ENCODE measurements at regions not wholly inside any gene's neighbourhood (a gene's known extent, or its start where the extent isn't known, plus 50 kb on each side); places are given as distances from the start of the nearest gene placed in this dataset.

DNA sequence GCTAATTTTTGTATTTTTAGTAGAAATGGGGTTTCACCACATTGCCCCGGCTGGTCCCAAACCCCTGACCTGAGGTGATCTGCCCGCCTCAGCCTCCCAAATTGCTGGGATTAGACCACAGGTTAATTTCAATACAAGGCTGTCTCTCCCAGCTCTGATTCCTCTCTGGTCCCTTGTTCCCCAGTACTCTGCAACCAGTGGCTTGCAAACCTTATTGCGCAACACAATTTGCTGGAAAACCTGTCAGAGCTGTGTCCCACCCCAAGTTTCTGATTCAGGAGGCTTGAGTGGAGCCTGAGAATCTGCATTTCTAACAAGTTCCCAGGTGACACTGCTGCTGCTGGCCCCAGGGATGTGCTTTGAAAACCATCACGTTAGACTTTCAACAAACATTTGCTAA is 96.2 kb upstream of the SRSF6 start:
- Histone ChIP-seq H3K36me3 (ENCODE audit: insufficient read depth, low read length) (no peaks in the 10 kb centered on the region), H4K20me1 (ENCODE audit: insufficient read depth, low read length) (no peaks in the 10 kb centered on the region), H3K9me3 (ENCODE audit: low read length) (no peaks in the 10 kb centered on the region), H3K9ac (ENCODE audit: low read length) (no peak overlapping the region), H3K27ac (ENCODE audit: low read depth, low read length, poor library complexity, severe bottlenecking) (no peak overlapping the region), H3K27me3 (ENCODE audit: insufficient read depth, low read length) (peaks cover 3% of the 10 kb centered on the region; the same call in 1 of the 2 replicates), H3K4me3 (ENCODE audit: low read depth, low read length, poor library complexity, severe bottlenecking) (no peak overlapping the region), H2AFZ (ENCODE audit: low read length) (no peak overlapping the region), H3F3A (ENCODE audit: insufficient read depth, low read length) (no peaks in the 10 kb centered on the region), H3K79me2 (ENCODE audit: insufficient read depth, low read length) (no peaks in the 10 kb centered on the region), H3K4me1 (ENCODE audit: insufficient read depth, low read length, severe bottlenecking) (no peaks in the 10 kb centered on the region), H3K4me2 (ENCODE audit: low read length) (no peak overlapping the region), H3K9me2 (ENCODE audit: low read depth, low read length) (no peaks in the 10 kb centered on the region)
- TF ChIP-seq EZH2 (IDR thresholded peaks at IDR 0.05; ENCODE audit: borderline replicate concordance, low read length) = no peak

GRCh38 chr20:43360016-43360415 is 97.7 kb upstream of the SRSF6 start:
- no peak for TF ChIP-seq EZH2 (IDR thresholded peaks at IDR 0.05; ENCODE audit: borderline replicate concordance, low read length)
- TF ChIP-seq, protein P1, sequence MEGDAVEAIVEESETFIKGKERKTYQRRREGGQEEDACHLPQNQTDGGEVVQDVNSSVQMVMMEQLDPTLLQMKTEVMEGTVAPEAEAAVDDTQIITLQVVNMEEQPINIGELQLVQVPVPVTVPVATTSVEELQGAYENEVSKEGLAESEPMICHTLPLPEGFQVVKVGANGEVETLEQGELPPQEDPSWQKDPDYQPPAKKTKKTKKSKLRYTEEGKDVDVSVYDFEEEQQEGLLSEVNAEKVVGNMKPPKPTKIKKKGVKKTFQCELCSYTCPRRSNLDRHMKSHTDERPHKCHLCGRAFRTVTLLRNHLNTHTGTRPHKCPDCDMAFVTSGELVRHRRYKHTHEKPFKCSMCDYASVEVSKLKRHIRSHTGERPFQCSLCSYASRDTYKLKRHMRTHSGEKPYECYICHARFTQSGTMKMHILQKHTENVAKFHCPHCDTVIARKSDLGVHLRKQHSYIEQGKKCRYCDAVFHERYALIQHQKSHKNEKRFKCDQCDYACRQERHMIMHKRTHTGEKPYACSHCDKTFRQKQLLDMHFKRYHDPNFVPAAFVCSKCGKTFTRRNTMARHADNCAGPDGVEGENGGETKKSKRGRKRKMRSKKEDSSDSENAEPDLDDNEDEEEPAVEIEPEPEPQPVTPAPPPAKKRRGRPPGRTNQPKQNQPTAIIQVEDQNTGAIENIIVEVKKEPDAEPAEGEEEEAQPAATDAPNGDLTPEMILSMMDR (IDR thresholded peaks at IDR 0.05; ENCODE audit: low read length) = no peak
- Histone ChIP-seq H4K20me1 (ENCODE audit: insufficient read depth, low read length) (no peaks in the 10 kb centered on the region), H3K9ac (ENCODE audit: low read length) (no peak overlapping the region), H3K27ac (ENCODE audit: low read depth, low read length, poor library complexity, severe bottlenecking) (no peak overlapping the region), H3K36me3 (ENCODE audit: insufficient read depth, low read length) (no peaks in the 10 kb centered on the region), H3K4me2 (ENCODE audit: low read length) (no peak overlapping the region), H3K4me1 (ENCODE audit: insufficient read depth, low read length, severe bottlenecking) (no peaks in the 10 kb centered on the region), H3K79me2 (ENCODE audit: insufficient read depth, low read length) (no peaks in the 10 kb centered on the region), H3K9me3 (ENCODE audit: low read length) (no peaks in the 10 kb centered on the region), H3F3A (ENCODE audit: insufficient read depth, low read length) (no peaks in the 10 kb centered on the region), H2AFZ (ENCODE audit: low read length) (no peak overlapping the region), H3K9me2 (ENCODE audit: low read depth, low read length) (no peaks in the 10 kb centered on the region), H3K27me3 (ENCODE audit: insufficient read depth, low read length) (peaks cover 3% of the 10 kb centered on the region; the same call in 1 of the 2 replicates), H3K4me3 (ENCODE audit: low read depth, low read length, poor library complexity, severe bottlenecking) (no peak overlapping the region)

GRCh38 chr20:43358811-43359210 is 98.9 kb upstream of the SRSF6 start:
- TF ChIP-seq EZH2 (IDR thresholded peaks at IDR 0.05; ENCODE audit: borderline replicate concordance, low read length) = no peak
- TF ChIP-seq, protein P1 (IDR thresholded peaks at IDR 0.05; ENCODE audit: low read length) = no peak

DNA sequence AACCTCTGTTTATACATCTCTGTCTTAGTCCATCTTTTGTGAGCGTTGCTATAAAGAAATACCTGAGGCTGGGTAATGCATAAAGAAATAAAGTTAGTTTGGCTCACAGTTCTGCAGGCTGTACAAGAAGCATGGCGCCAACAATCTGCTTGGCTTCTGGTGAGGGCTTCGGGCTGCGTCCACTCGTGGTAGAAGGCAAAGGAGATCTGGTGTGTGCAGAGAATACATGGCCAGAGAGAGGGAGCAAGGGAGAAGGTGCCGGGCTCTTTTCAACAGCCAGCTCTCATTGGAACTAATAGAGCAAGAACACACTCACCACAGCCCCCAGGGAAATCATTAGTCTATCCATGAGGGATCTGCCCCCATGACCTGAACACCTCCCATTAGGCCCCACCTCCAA is 100.3 kb upstream of the SRSF6 start:
- H3K27ac ChIP-seq (ENCODE audit: low read depth, low read length, poor library complexity, severe bottlenecking) = no peak overlapping the region
- no peak overlapping the region for H3K4me3 ChIP-seq (ENCODE audit: low read depth, low read length, poor library complexity, severe bottlenecking)
- H3K9ac ChIP-seq (ENCODE audit: low read length) = no peak overlapping the region
- H2AFZ ChIP-seq (ENCODE audit: low read length) = no peak overlapping the region
- no peaks in the 10 kb centered on the region for H3K9me2 ChIP-seq (ENCODE audit: low read depth, low read length)
- H3K4me1 ChIP-seq (ENCODE audit: insufficient read depth, low read length, severe bottlenecking) = no peaks in the 10 kb centered on the region
- peaks cover 3% of the 10 kb centered on the region; the same call in 1 of the 2 replicates for H3K27me3 ChIP-seq (ENCODE audit: insufficient read depth, low read length)
- H3K36me3 ChIP-seq (ENCODE audit: insufficient read depth, low read length) = no peaks in the 10 kb centered on the region
- no peaks in the 10 kb centered on the region for H3F3A ChIP-seq (ENCODE audit: insufficient read depth, low read length)
- H4K20me1 ChIP-seq (ENCODE audit: insufficient read depth, low read length) = no peaks in the 10 kb centered on the region
- no peak overlapping the region for H3K4me2 ChIP-seq (ENCODE audit: low read length)
- H3K9me3 ChIP-seq (ENCODE audit: low read length) = no peaks in the 10 kb centered on the region
- no peaks in the 10 kb centered on the region for H3K79me2 ChIP-seq (ENCODE audit: insufficient read depth, low read length)
- TF ChIP-seq, protein P1 (IDR thresholded peaks at IDR 0.05; ENCODE audit: low read length) = no peak
- no peak for TF ChIP-seq EZH2 (IDR thresholded peaks at IDR 0.05; ENCODE audit: borderline replicate concordance, low read length)

More at GRCh38 chr20:43358811-43359210, 98.9 kb upstream of the SRSF6 start:
- no peak overlapping the region for H2AFZ ChIP-seq (ENCODE audit: low read length)
- H3K27me3 ChIP-seq (ENCODE audit: insufficient read depth, low read length) = peaks cover 3% of the 10 kb centered on the region; the same call in 1 of the 2 replicates
- H3K9me3 ChIP-seq (ENCODE audit: low read length) = no peaks in the 10 kb centered on the region
- H3K27ac ChIP-seq (ENCODE audit: low read depth, low read length, poor library complexity, severe bottlenecking) = no peak overlapping the region
- no peak overlapping the region for H3K4me2 ChIP-seq (ENCODE audit: low read length)
- H4K20me1 ChIP-seq (ENCODE audit: insufficient read depth, low read length) = no peaks in the 10 kb centered on the region
- H3K9ac ChIP-seq (ENCODE audit: low read length) = no peak overlapping the region
- H3K4me3 ChIP-seq (ENCODE audit: low read depth, low read length, poor library complexity, severe bottlenecking) = no peak overlapping the region
- no peaks in the 10 kb centered on the region for H3K36me3 ChIP-seq (ENCODE audit: insufficient read depth, low read length)
- H3F3A ChIP-seq (ENCODE audit: insufficient read depth, low read length) = no peaks in the 10 kb centered on the region
- no peaks in the 10 kb centered on the region for H3K4me1 ChIP-seq (ENCODE audit: insufficient read depth, low read length, severe bottlenecking)
- H3K9me2 ChIP-seq (ENCODE audit: low read depth, low read length) = no peaks in the 10 kb centered on the region
- no peaks in the 10 kb centered on the region for H3K79me2 ChIP-seq (ENCODE audit: insufficient read depth, low read length)

Data from OCI-LY1 (cell line).